Caco-2 (cell line): ENCODE measurements at regions not wholly inside any gene's neighbourhood (a gene's known extent, or its start where the extent isn't known, plus 50 kb on each side); places are given as distances from the start of the nearest gene placed in this dataset.

Experiments used
- BruUV-seq: library from RNA; stranded (reverse); fragments of 400-500 nt; replicated peaks from 2 replicates; lab custom pipeline; 2021; lab: Mats Ljungman, UMichigan
- CTCF ChIA-PET: fragments of 300-600 bp; sonication (Branson Sonifier 250); formaldehyde crosslinking; loops from one replicate; lab custom pipeline; 2022; ENCODE audit warnings: antibody characterized with exemption; lab: Charles Lee
- POLR2A ChIA-PET: fragments of 300-600 bp; sonication (Branson Sonifier 250); formaldehyde crosslinking; loops from one replicate; lab custom pipeline; 2022; ENCODE audit warnings: antibody characterized with exemption; lab: Charles Lee
- DNase-seq, 2 experiments: peaks; one replicate each; pipeline versions ENCODE4 v3.0.0 to v3.0.0-alpha.2; 2020 to 2022
- H3K27me3 ChIP-seq: replicated peaks from 2 replicates; pipeline ENCODE4 v1.6.0; 2011; ENCODE audit warnings: low read length; ENCODE audit not compliant: control insufficient read depth, insufficient read depth
- H3K36me3 ChIP-seq: 2 replicates; pipeline ENCODE4 v1.5.1; 2011; ENCODE audit warnings: low read length; ENCODE audit not compliant: control insufficient read depth, insufficient read depth
- H3K4me1 ChIP-seq: fragments of 250-450 bp; sonication (Bioruptor Pico); 2 replicates; pipeline ENCODE4 v1.5.1; 2020; ENCODE audit warnings: mild to moderate bottlenecking
- H3K4me3 ChIP-seq: 2 replicates; pipeline ENCODE4 v1.5.1; 2011; ENCODE audit warnings: low read depth, mild to moderate bottlenecking, control low read depth, low read length
- H3K9me3 ChIP-seq: fragments of 250-450 bp; sonication (Bioruptor Pico); 2 replicates; pipeline ENCODE4 v1.5.1; 2020; ENCODE audit warnings: mild to moderate bottlenecking, moderate library complexity
- H3K27ac Mint-ChIP-seq: one replicate; pipeline ENCODE4 v1.8.0; 2022; ENCODE audit warnings: mixed read lengths; ENCODE audit not compliant: unreplicated experiment
- H3K27me3 Mint-ChIP-seq: one replicate; pipeline ENCODE4 v1.8.0; 2022; ENCODE audit warnings: mixed read lengths; ENCODE audit not compliant: insufficient read depth, unreplicated experiment
- H3K36me3 Mint-ChIP-seq: one replicate; pipeline ENCODE4 v1.8.0; 2022; ENCODE audit warnings: mild to moderate bottlenecking, mixed read lengths; ENCODE audit not compliant: insufficient read depth, unreplicated experiment
- H3K4me1 Mint-ChIP-seq: one replicate; pipeline ENCODE4 v1.8.0; 2022; ENCODE audit warnings: low read depth, mixed read lengths; ENCODE audit not compliant: unreplicated experiment
- H3K4me3 Mint-ChIP-seq: one replicate; pipeline ENCODE4 v1.8.0; 2022; ENCODE audit warnings: mild to moderate bottlenecking, moderate library complexity, mixed read lengths; ENCODE audit not compliant: unreplicated experiment
- H3K9me3 Mint-ChIP-seq: one replicate; pipeline ENCODE4 v1.8.0; 2022; ENCODE audit warnings: mixed read lengths; ENCODE audit not compliant: unreplicated experiment
- CTCF ChIP-seq, 2 experiments: fragments of 200-600 bp in 1 of 2; IDR thresholded peaks; 1 replicate in 1 of 2; 2 replicates in 1 of 2; pipeline versions ENCODE4 v1.5.1 to v1.8.0; 2011 to 2022; ENCODE audit warnings: antibody characterized with exemption in 1 of 2, control low read depth in 1 of 2, inconsistent platforms in 1 of 2, low read depth in 1 of 2, low read length in 1 of 2, mild to moderate bottlenecking in 1 of 2, moderate library complexity in 1 of 2; ENCODE audit not compliant: insufficient read depth in 1 of 2, severe bottlenecking in 1 of 2, unreplicated experiment in 1 of 2
- intact Hi-C: fragments of 100-400 bp; cut with micrococcal nuclease; formaldehyde crosslinking; loops from one replicate; pipeline ENCODE4 v1.10.0; 2022; ENCODE audit not compliant: unreplicated experiment

DNA sequence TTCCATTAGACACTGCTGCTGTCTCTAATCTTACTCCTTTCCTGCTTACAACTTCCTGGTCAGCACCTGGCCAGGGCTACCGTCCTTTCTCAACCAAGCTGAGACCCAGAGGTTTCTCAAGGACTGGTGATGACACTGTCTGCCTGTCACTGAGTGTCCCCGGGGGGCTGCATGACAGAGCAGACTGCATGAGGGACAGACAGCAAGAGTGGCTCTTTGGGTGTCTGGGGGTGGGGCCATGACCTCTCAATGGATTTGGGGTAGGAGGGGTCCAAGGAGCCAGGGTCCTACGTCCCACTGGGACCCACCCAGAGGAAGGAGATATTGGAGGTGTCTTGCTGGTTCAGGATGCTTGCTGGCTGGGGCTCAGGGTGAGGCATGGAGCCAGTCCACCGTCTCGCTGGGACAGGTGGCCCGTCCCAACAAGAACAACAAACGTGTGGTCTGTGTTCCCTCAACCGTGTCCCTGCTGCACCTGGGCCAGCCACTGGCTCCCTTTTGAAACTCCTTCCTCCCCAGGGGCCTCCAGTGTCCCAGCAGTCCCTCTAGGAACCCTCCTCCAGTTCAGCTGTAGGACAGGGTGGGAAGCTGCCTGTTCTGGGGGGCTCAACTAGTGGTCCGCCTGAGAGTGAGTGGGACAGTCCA is 344.6 kb upstream of the AJAP1 start:
- intact Hi-C loops: no loop called here

GRCh38 chr1:4310396-4310923 is 343.9 kb upstream of the AJAP1 start:
- Histone ChIP-seq H3K9me3 (no peaks in the 10 kb centered on the region), H3K27me3 (no peaks in the 10 kb centered on the region), H3K36me3 (no peaks in the 10 kb centered on the region), H3K4me1 (no peaks in the 10 kb centered on the region), H3K4me3 (no peak overlapping the region)
- Mint-ChIP-seq H3K27me3 (no peaks in the 10 kb centered on the region), H3K4me3 (no peak overlapping the region), H3K36me3 (no peaks in the 10 kb centered on the region), H3K9me3 (peaks cover 11% of the 10 kb centered on the region), H3K27ac (no peak overlapping the region), H3K4me1 (no peaks in the 10 kb centered on the region)
- no TSS peak for BruUV-seq
- intact Hi-C loops: no loop called here
- ChIA-PET CTCF (no interaction called here), POLR2A (no interaction called here)
- DNase-seq: no peak
- no peak for TF ChIP-seq CTCF (IDR thresholded peaks at IDR 0.05; ENCODE audit: insufficient read depth in 1 of 2, low read depth in 1 of 2, low read length in 1 of 2, severe bottlenecking in 1 of 2, unreplicated experiment in 1 of 2)

More for the DNA sequence above, 344.6 kb upstream of the AJAP1 start:
- Mint-ChIP-seq H3K27ac (no peak overlapping the region), H3K27me3 (no peaks in the 10 kb centered on the region), H3K9me3 (peaks cover 4% of the 10 kb centered on the region), H3K36me3 (no peaks in the 10 kb centered on the region), H3K4me1 (no peaks in the 10 kb centered on the region), H3K4me3 (no peak overlapping the region)
- Histone ChIP-seq H3K4me3 (no peak overlapping the region), H3K36me3 (no peaks in the 10 kb centered on the region), H3K4me1 (no peaks in the 10 kb centered on the region), H3K9me3 (no peaks in the 10 kb centered on the region), H3K27me3 (no peaks in the 10 kb centered on the region)
- TF ChIP-seq CTCF (IDR thresholded peaks at IDR 0.05; ENCODE audit: insufficient read depth in 1 of 2, low read depth in 1 of 2, low read length in 1 of 2, severe bottlenecking in 1 of 2, unreplicated experiment in 1 of 2): no peak
- no TSS peak for BruUV-seq
- ChIA-PET POLR2A (no interaction called here), CTCF (no interaction called here)
- DNase-seq: no peak

- H3K27me3 Mint-ChIP-seq: no peaks in the 10 kb centered on the region
- Histone ChIP-seq H3K9me3 (no peaks in the 10 kb centered on the region), H3K4me3 (no peak overlapping the region), H3K36me3 (no peaks in the 10 kb centered on the region), H3K4me1 (no peaks in the 10 kb centered on the region), H3K27me3 (no peaks in the 10 kb centered on the region)
- H3K4me3 Mint-ChIP-seq: no peak overlapping the region
- no TSS peak for BruUV-seq
- intact Hi-C loops: no loop called here
- TF ChIP-seq CTCF (IDR thresholded peaks at IDR 0.05; ENCODE audit: insufficient read depth in 1 of 2, low read depth in 1 of 2, low read length in 1 of 2, severe bottlenecking in 1 of 2, unreplicated experiment in 1 of 2): no peak
- H3K9me3 Mint-ChIP-seq: peaks cover 25% of the 10 kb centered on the region
- H3K27ac Mint-ChIP-seq: no peak overlapping the region
- no peaks in the 10 kb centered on the region for H3K4me1 Mint-ChIP-seq
- ChIA-PET CTCF (no interaction called here), POLR2A (no interaction called here)
- DNase-seq: no peak
- H3K36me3 Mint-ChIP-seq: no peaks in the 10 kb centered on the region
These were observed 342.4 kb upstream of the AJAP1 start for GRCh38 chr1:4312024-4312423.
